ENCODE measurements at regions not wholly inside any gene's neighbourhood (a gene's known extent, or its start where the extent isn't known, plus 50 kb on each side); places are given as distances from the start of the nearest gene placed in this dataset.

DNA sequence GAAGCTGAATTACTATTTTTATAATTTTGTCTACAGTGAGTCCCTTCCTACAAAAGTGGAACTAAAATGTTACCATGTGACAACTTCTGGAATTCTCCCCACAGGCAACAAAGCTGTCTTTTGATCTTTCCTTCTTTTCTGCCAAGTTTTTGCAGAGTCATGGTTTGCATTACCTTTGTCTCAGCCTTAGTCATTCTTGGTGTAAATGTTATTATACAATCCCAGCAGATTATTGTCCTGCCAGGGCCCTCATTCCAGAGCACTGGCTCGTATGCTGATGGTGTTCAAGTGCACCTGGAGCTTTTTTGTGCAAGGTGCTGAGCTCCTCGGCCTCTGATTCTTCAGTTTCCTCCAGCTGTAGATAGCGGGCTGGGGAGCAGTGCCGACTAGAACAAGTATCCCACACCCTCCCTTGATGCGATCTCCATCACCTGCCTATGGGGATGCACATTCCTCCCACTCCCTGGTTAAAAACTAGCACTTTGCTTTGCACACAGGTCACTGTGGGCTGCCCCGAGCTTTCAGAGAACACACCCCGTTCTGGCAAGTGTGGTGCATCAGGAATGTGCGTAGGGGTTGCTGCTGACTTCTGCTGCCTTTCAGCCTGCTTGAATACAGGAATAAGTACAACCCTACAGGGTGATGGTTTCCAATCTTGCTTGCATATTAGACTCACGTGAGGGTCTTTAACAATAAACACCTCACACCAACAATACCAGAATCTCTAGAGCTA is 263.6 kb downstream of the RNF144A start:
- Mint-ChIP-seq H3K9me3 (peaks cover 5% of the 10 kb centered on the region), H3K4me3 (no peak overlapping the region), H3K4me1 (peaks cover 12% of the 10 kb centered on the region), H3K27me3 (ENCODE audit: low read depth) (no peaks in the 10 kb centered on the region), H3K27ac (peak overlapping the region in 1 of 3 experiments; percentile 19), H3K36me3 (ENCODE audit: low read depth) (no peaks in the 10 kb centered on the region)
- no peak for TF ChIP-seq CTCF (IDR thresholded peaks at IDR 0.05; ENCODE audit: unreplicated experiment in 3 of 3)

- H3K27ac Mint-ChIP-seq = no peak overlapping the region
- no peak for TF ChIP-seq CTCF (IDR thresholded peaks at IDR 0.05; ENCODE audit: unreplicated experiment in 3 of 3)
Measured at GRCh38 chr2:7182525-7182924, 265.3 kb downstream of the RNF144A start.

DNA sequence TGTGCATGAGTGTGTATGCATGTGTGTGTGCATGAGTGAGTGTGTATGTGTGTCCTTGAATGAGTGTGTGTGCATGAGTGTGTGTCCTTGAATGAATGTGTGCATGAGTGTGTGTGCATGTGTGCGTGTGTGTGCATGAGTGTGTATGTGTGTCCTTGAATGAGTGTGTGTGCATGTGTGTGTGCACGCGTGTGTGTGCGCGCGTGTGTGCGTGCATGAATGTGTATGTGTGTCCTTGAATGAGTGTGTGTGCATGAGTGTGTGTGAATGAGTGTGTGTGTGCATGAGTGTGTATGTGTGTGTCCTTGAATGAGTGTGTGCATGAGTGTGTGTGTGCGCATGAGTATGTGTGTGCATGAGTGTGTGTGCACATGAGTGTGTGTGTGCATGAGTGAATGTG is 271.9 kb downstream of the RNF144A start:
- Mint-ChIP-seq H3K36me3 (ENCODE audit: low read depth) (no peaks in the 10 kb centered on the region), H3K9me3 (peaks cover 2% of the 10 kb centered on the region), H3K27me3 (ENCODE audit: low read depth) (peaks cover 5% of the 10 kb centered on the region), H3K4me1 (peaks cover 20% of the 10 kb centered on the region), H3K27ac (no peak overlapping the region), H3K4me3 (no peak overlapping the region)
- no peak for TF ChIP-seq CTCF (IDR thresholded peaks at IDR 0.05; ENCODE audit: unreplicated experiment in 3 of 3)

More at GRCh38 chr2:7182525-7182924, 265.3 kb downstream of the RNF144A start:
- Mint-ChIP-seq H3K36me3 (ENCODE audit: low read depth) (no peaks in the 10 kb centered on the region), H3K4me3 (no peak overlapping the region), H3K4me1 (peaks cover 12% of the 10 kb centered on the region), H3K27me3 (ENCODE audit: low read depth) (no peaks in the 10 kb centered on the region), H3K9me3 (peaks cover 5% of the 10 kb centered on the region)

GRCh38 chr2:7190587-7191324 is 273.5 kb downstream of the RNF144A start:
- H3K4me1 Mint-ChIP-seq = peaks cover 20% of the 10 kb centered on the region
- no peaks in the 10 kb centered on the region for H3K9me3 Mint-ChIP-seq
- no peak overlapping the region for H3K4me3 Mint-ChIP-seq
- H3K36me3 Mint-ChIP-seq (ENCODE audit: low read depth) = no peaks in the 10 kb centered on the region
- peaks cover 5% of the 10 kb centered on the region for H3K27me3 Mint-ChIP-seq (ENCODE audit: low read depth)
- no peak overlapping the region for H3K27ac Mint-ChIP-seq
- no peak for TF ChIP-seq CTCF (IDR thresholded peaks at IDR 0.05; ENCODE audit: unreplicated experiment in 3 of 3)

- Mint-ChIP-seq H3K27ac (peak overlapping the region; percentile 54 to 82 (median 78)), H3K36me3 (ENCODE audit: low read depth) (no peaks in the 10 kb centered on the region), H3K4me3 (no peak overlapping the region), H3K9me3 (no peaks in the 10 kb centered on the region), H3K4me1 (peaks cover 20% of the 10 kb centered on the region), H3K27me3 (ENCODE audit: low read depth) (peaks cover 5% of the 10 kb centered on the region)
- TF ChIP-seq CTCF (IDR thresholded peaks at IDR 0.05; ENCODE audit: unreplicated experiment in 3 of 3) = no peak
Measured at GRCh38 chr2:7191932-7192331, 274.7 kb downstream of the RNF144A start.

Measured in nephron (organoid).